HepG2 (cell line): ENCODE measurements at regions not wholly inside any gene's neighbourhood (a gene's known extent, or its start where the extent isn't known, plus 50 kb on each side); places are given as distances from the start of the nearest gene placed in this dataset.

Source experiments
- ARID3A ChIP-seq: IDR thresholded peaks from 2 replicates; pipeline ENCODE4 v1.6.1; 2012; ENCODE audit warnings: low read depth, low read length, improper control_type of control experiment
- CENPX ChIP-seq: sonication (generic); formaldehyde crosslinking; IDR thresholded peaks from 2 replicates; pipeline ENCODE4 v1.9.0; 2021; ENCODE audit warnings: mild to moderate bottlenecking, missing genetic modification reagents, moderate library complexity
- CSRNP2 ChIP-seq: sonication (generic); formaldehyde crosslinking; conservative IDR thresholded peaks from 2 replicates; pipeline ENCODE4 v1.8.0; 2022; ENCODE audit warnings: low read depth, missing genetic modification reagents
- FOXM1 ChIP-seq: sonication (generic); formaldehyde crosslinking; IDR thresholded peaks from 2 replicates; pipeline ENCODE4 v1.5.0; 2020; ENCODE audit warnings: missing genetic modification reagents
- KLF12 ChIP-seq: sonication (generic); formaldehyde crosslinking; IDR thresholded peaks from 2 replicates; pipeline ENCODE4 v1.4.0; 2020; ENCODE audit warnings: missing genetic modification reagents, borderline replicate concordance
- MXD3 ChIP-seq: IDR thresholded peaks from 2 replicates; pipeline ENCODE4 v1.6.1; 2016; ENCODE audit warnings: mild to moderate bottlenecking, missing biosample characterization, missing genetic modification reagents
- NFAT5 ChIP-seq: sonication (generic); formaldehyde crosslinking; IDR thresholded peaks from 2 replicates; pipeline ENCODE4 v1.4.0; 2020; ENCODE audit warnings: missing genetic modification reagents
- NKX3-1 ChIP-seq: sonication (generic); formaldehyde crosslinking; IDR thresholded peaks from 2 replicates; pipeline ENCODE4 v1.5.0; 2020; ENCODE audit warnings: missing genetic modification reagents
- SRSF4 ChIP-seq: fragments of 200-400 bp; formaldehyde crosslinking; IDR thresholded peaks from one replicate; pipeline ENCODE4 v1.6.1; 2018; ENCODE audit warnings: mild to moderate bottlenecking, low read depth, low read length, moderate library complexity; ENCODE audit not compliant: poor library complexity, severe bottlenecking
- TBX3 ChIP-seq: fragments of 450-650 bp; IDR thresholded peaks from 2 replicates; pipeline ENCODE4 v1.6.1; 2017; ENCODE audit warnings: antibody characterized with exemption, mild to moderate bottlenecking, inconsistent platforms, borderline replicate concordance
- ZNF407 ChIP-seq: sonication (generic); formaldehyde crosslinking; IDR thresholded peaks from one replicate; pipeline ENCODE4 v1.5.1; 2020; ENCODE audit warnings: mild to moderate bottlenecking, missing genetic modification reagents; ENCODE audit errors: not compliant biosample characterization
- ZNF558 ChIP-seq: sonication (generic); formaldehyde crosslinking; IDR thresholded peaks from 2 replicates; pipeline ENCODE4 v1.9.0; 2022; ENCODE audit warnings: mild to moderate bottlenecking, missing genetic modification reagents, borderline replicate concordance

- no peak for TF ChIP-seq MXD3 (CRISPR knock-in tag)
- TF ChIP-seq ZNF558 (CRISPR knock-in tag) = no peak
- TF ChIP-seq TBX3 = no peak
- TF ChIP-seq FOXM1 (CRISPR knock-in tag) = no peak
- TF ChIP-seq ARID3A = no peak
- TF ChIP-seq NKX3-1 = no peak
- no peak for TF ChIP-seq CENPX
- no peak for TF ChIP-seq ZNF407
- no peak for TF ChIP-seq SRSF4
- no peak for TF ChIP-seq NFAT5 (CRISPR knock-in tag)
- TF ChIP-seq CSRNP2 = no peak
- TF ChIP-seq KLF12 = no peak
Observed at GRCh38 chr9:74379718-74380117, 117.4 kb upstream of the RORB start (continued).
